Fibroblast of skin of right biceps (primary cell): ENCODE measurements at regions not wholly inside any gene's neighbourhood (a gene's known extent, or its start where the extent isn't known, plus 50 kb on each side); places are given as distances from the start of the nearest gene placed in this dataset.

Experiments
- DNase-seq: peaks from one replicate; pipeline ENCODE4 v3.0.0-alpha.2; 2013

GRCh38 chr13:29654843-29655547, 59.5 kb upstream of the SLC7A1 start:
- peak; percentile 98 for DNase-seq

- no peak for DNase-seq
Measured at GRCh38 chr13:29654384-29654783, 58.9 kb upstream of the SLC7A1 start.

- no peak for DNase-seq
Measured at GRCh38 chr13:29648760-29649159, 53.3 kb upstream of the SLC7A1 start.
